PC-3 (cell line): ENCODE measurements at regions not wholly inside any gene's neighbourhood (a gene's known extent, or its start where the extent isn't known, plus 50 kb on each side); places are given as distances from the start of the nearest gene placed in this dataset.

Experiments
- ATAC-seq: fragments of 200-7000 bp; cut with Tn5 transposase; 2 replicates; pipeline ENCODE4 v1.9.1; 2020; ENCODE audit warnings: mild to moderate bottlenecking, moderate library complexity
- BruUV-seq: library from RNA; stranded (reverse); fragments of 400-500 nt; replicated peaks from 2 replicates; lab custom pipeline; 2021; lab: Mats Ljungman, UMichigan
- CTCF ChIA-PET: fragments of 300-600 bp; sonication (Branson Sonifier 250); formaldehyde crosslinking; loops from one replicate; lab custom pipeline; 2022; ENCODE audit warnings: antibody characterized with exemption; lab: Charles Lee
- POLR2A ChIA-PET: fragments of 300-600 bp; sonication (Branson Sonifier 250); formaldehyde crosslinking; loops from one replicate; lab custom pipeline; 2022; ENCODE audit warnings: antibody characterized with exemption; ENCODE audit not compliant: unreplicated experiment; lab: Charles Lee
- DNase-seq: peaks from one replicate; pipeline ENCODE4 v3.0.0-alpha.2; 2015
- H2AFZ ChIP-seq: fragments of 300-600 bp; sonication (generic); 2 replicates; pipeline ENCODE4 v1.6.0; 2016; ENCODE audit warnings: antibody characterized with exemption, low read length
- H3F3A ChIP-seq: fragments of 300-600 bp; sonication (generic); one replicate; pipeline ENCODE4 v1.6.0; 2017; ENCODE audit warnings: antibody characterized with exemption, low read length, control low read depth, mild to moderate bottlenecking; ENCODE audit not compliant: unreplicated experiment
- H3K27ac ChIP-seq: fragments of 300-600 bp; sonication (generic); 2 replicates; pipeline ENCODE4 v1.5.1; 2016; ENCODE audit warnings: mild to moderate bottlenecking, low read length
- H3K27me3 ChIP-seq: fragments of 300-600 bp; sonication (generic); 2 replicates; pipeline ENCODE4 v1.6.1; 2016; ENCODE audit warnings: low read length, mixed read lengths
- H3K36me3 ChIP-seq: fragments of 300-600 bp; sonication (generic); 2 replicates; pipeline ENCODE4 v1.6.1; 2016; ENCODE audit warnings: low read depth, mixed run types, low read length, mixed read lengths
- H3K4me1 ChIP-seq: fragments of 300-600 bp; sonication (generic); 2 replicates; pipeline ENCODE4 v1.5.1; 2016; ENCODE audit warnings: low read length; ENCODE audit not compliant: insufficient read depth
- H3K4me2 ChIP-seq: fragments of 300-600 bp; sonication (generic); 2 replicates; pipeline ENCODE4 v1.6.0; 2016; ENCODE audit warnings: low read length
- H3K4me3 ChIP-seq: fragments of 300-600 bp; sonication (generic); 2 replicates; pipeline ENCODE4 v1.5.1; 2016; ENCODE audit warnings: mild to moderate bottlenecking, low read length, mixed read lengths
- H3K79me2 ChIP-seq: fragments of 300-600 bp; sonication (generic); 2 replicates; pipeline ENCODE4 v1.6.1; 2017; ENCODE audit warnings: low read length, mixed read lengths
- H3K9ac ChIP-seq: fragments of 300-600 bp; sonication (generic); 2 replicates; pipeline ENCODE4 v1.6.0; 2016; ENCODE audit warnings: mild to moderate bottlenecking, low read length
- H3K9me2 ChIP-seq: fragments of 300-600 bp; sonication (generic); replicated peaks from 2 replicates; pipeline ENCODE4 v1.6.1; 2016; ENCODE audit warnings: mixed run types, low read length, mixed read lengths
- H3K9me3 ChIP-seq: fragments of 300-600 bp; sonication (generic); 2 replicates; pipeline ENCODE4 v1.6.1; 2016; ENCODE audit warnings: low read length, mixed read lengths
- H4K20me1 ChIP-seq: fragments of 300-600 bp; sonication (generic); 2 replicates; pipeline ENCODE4 v1.6.1; 2016; ENCODE audit warnings: low read length, mixed read lengths
- EZH2 ChIP-seq: fragments of 300-600 bp; sonication (generic); IDR thresholded peaks from one replicate; pipeline ENCODE4 v1.6.1; 2017; ENCODE audit warnings: antibody characterized with exemption, mild to moderate bottlenecking, low read length; ENCODE audit not compliant: unreplicated experiment
- EZH2phosphoT487 ChIP-seq: fragments of 300-600 bp; sonication (generic); IDR thresholded peaks from 2 replicates; pipeline ENCODE4 v1.6.1; 2018; ENCODE audit warnings: mild to moderate bottlenecking, antibody characterized with exemption, low read length, borderline replicate concordance
- intact Hi-C: fragments of 100-400 bp; cut with micrococcal nuclease; formaldehyde crosslinking; loops from 2 replicates; pipeline ENCODE4 v1.9.0; 2023
- TF ChIP-seq, protein P1 (sequence below): fragments of 300-600 bp; sonication (generic); conservative IDR thresholded peaks from 2 replicates; pipeline ENCODE4 v1.5.1; 2017; ENCODE audit warnings: antibody characterized with exemption, low read depth, mild to moderate bottlenecking, low read length

- ChIA-PET CTCF (no interaction called here), POLR2A (no interaction called here)
- ATAC-seq = no peak
- no peaks in the 10 kb centered on the region for H3K79me2 ChIP-seq
- no peak overlapping the region for H3K4me3 ChIP-seq
- no TSS peak for BruUV-seq
- DNase-seq = no peak
- no peaks in the 10 kb centered on the region for H3K9me2 ChIP-seq
- no peaks in the 10 kb centered on the region for H4K20me1 ChIP-seq
- no peaks in the 10 kb centered on the region for H3K9me3 ChIP-seq
- no peak overlapping the region for H3K4me2 ChIP-seq
- TF ChIP-seq EZH2 (no peak), EZH2phosphoT487 (no peak)
- TF ChIP-seq, protein P1, sequence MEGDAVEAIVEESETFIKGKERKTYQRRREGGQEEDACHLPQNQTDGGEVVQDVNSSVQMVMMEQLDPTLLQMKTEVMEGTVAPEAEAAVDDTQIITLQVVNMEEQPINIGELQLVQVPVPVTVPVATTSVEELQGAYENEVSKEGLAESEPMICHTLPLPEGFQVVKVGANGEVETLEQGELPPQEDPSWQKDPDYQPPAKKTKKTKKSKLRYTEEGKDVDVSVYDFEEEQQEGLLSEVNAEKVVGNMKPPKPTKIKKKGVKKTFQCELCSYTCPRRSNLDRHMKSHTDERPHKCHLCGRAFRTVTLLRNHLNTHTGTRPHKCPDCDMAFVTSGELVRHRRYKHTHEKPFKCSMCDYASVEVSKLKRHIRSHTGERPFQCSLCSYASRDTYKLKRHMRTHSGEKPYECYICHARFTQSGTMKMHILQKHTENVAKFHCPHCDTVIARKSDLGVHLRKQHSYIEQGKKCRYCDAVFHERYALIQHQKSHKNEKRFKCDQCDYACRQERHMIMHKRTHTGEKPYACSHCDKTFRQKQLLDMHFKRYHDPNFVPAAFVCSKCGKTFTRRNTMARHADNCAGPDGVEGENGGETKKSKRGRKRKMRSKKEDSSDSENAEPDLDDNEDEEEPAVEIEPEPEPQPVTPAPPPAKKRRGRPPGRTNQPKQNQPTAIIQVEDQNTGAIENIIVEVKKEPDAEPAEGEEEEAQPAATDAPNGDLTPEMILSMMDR = no peak
- H3K4me1 ChIP-seq = no peaks in the 10 kb centered on the region
- no peaks in the 10 kb centered on the region for H3F3A ChIP-seq
- H3K27ac ChIP-seq = no peak overlapping the region
- H3K36me3 ChIP-seq = no peaks in the 10 kb centered on the region
- intact Hi-C loops = no loop called here
- H2AFZ ChIP-seq = no peak overlapping the region
- H3K9ac ChIP-seq = no peak overlapping the region
- H3K27me3 ChIP-seq = no peaks in the 10 kb centered on the region
Measured at GRCh38 chr2:181751266-181752030, 71.1 kb upstream of the NEUROD1 start.

GRCh38 chr2:181752301-181752700 lies 72.0 kb upstream of the NEUROD1 start:
- Histone ChIP-seq H3K4me2 (no peak overlapping the region), H4K20me1 (no peaks in the 10 kb centered on the region), H3K27me3 (no peaks in the 10 kb centered on the region), H3K9ac (no peak overlapping the region), H2AFZ (no peak overlapping the region), H3K9me2 (no peaks in the 10 kb centered on the region), H3K9me3 (no peaks in the 10 kb centered on the region), H3K79me2 (no peaks in the 10 kb centered on the region), H3K27ac (no peak overlapping the region), H3K4me1 (no peaks in the 10 kb centered on the region), H3K4me3 (no peak overlapping the region), H3K36me3 (no peaks in the 10 kb centered on the region), H3F3A (no peaks in the 10 kb centered on the region)
- TF ChIP-seq EZH2 = no peak
- TF ChIP-seq, protein P1 = no peak
- no peak for TF ChIP-seq EZH2phosphoT487
- BruUV-seq = no TSS peak
- intact Hi-C loops = no loop called here
- POLR2A ChIA-PET = no interaction called here
- CTCF ChIA-PET = no interaction called here
- ATAC-seq = no peak
- no peak for DNase-seq

GRCh38 chr2:181753686-181754085 lies 73.4 kb upstream of the NEUROD1 start:
- Histone ChIP-seq H3K4me1 (no peaks in the 10 kb centered on the region), H3F3A (no peaks in the 10 kb centered on the region), H2AFZ (no peak overlapping the region), H3K36me3 (no peaks in the 10 kb centered on the region), H4K20me1 (no peaks in the 10 kb centered on the region), H3K27me3 (no peaks in the 10 kb centered on the region), H3K4me3 (no peak overlapping the region), H3K4me2 (no peak overlapping the region), H3K9me3 (no peaks in the 10 kb centered on the region), H3K9ac (no peak overlapping the region), H3K27ac (no peak overlapping the region), H3K9me2 (no peaks in the 10 kb centered on the region), H3K79me2 (no peaks in the 10 kb centered on the region)
- no peak for DNase-seq
- ATAC-seq = no peak
- TF ChIP-seq, protein P1 = no peak
- TF ChIP-seq EZH2 (no peak), EZH2phosphoT487 (no peak)
- POLR2A ChIA-PET = no interaction called here
- CTCF ChIA-PET = no interaction called here
- no TSS peak for BruUV-seq
- intact Hi-C loops = no loop called here
